ENCODE measurements at regions not wholly inside any gene's neighbourhood (a gene's known extent, or its start where the extent isn't known, plus 50 kb on each side); places are given as distances from the start of the nearest gene placed in this dataset.

GRCh38 chr4:170651786-170652185, 562.0 kb upstream of the AADAT start:
- Mint-ChIP-seq H3K4me1 (ENCODE audit: low read depth) (no peaks in the 10 kb centered on the region), H3K27ac (no peak overlapping the region), H3K36me3 (ENCODE audit: low read depth) (peaks cover 3% of the 10 kb centered on the region; the same call in 1 of the 2 replicates), H3K27me3 (ENCODE audit: insufficient read depth) (no peaks in the 10 kb centered on the region), H3K9me3 (peaks cover 45% of the 10 kb centered on the region), H3K4me3 (no peak overlapping the region)
- TF ChIP-seq CTCF (IDR thresholded peaks at IDR 0.05) = no peak
- DNase-seq = no peak

GRCh38 chr4:170627418-170627817, 537.7 kb upstream of the AADAT start:
- H3K4me1 Mint-ChIP-seq (ENCODE audit: low read depth) = no peaks in the 10 kb centered on the region
- H3K9me3 Mint-ChIP-seq = peaks cover 45% of the 10 kb centered on the region
- 0 out of 2 replicates have a peak, but pooled peaks cover 13% of the 10 kb centered on the region for H3K36me3 Mint-ChIP-seq (ENCODE audit: low read depth)
- H3K4me3 Mint-ChIP-seq = no peak overlapping the region
- DNase-seq = no peak
- no peak overlapping the region for H3K27ac Mint-ChIP-seq
- H3K27me3 Mint-ChIP-seq (ENCODE audit: insufficient read depth) = no peaks in the 10 kb centered on the region
- no peak for TF ChIP-seq CTCF (IDR thresholded peaks at IDR 0.05)

GRCh38 chr4:170623899-170624298, 534.1 kb upstream of the AADAT start:
- Mint-ChIP-seq H3K4me1 (ENCODE audit: low read depth) (no peaks in the 10 kb centered on the region), H3K9me3 (peaks cover 22% of the 10 kb centered on the region), H3K4me3 (no peak overlapping the region), H3K27ac (no peak overlapping the region), H3K36me3 (ENCODE audit: low read depth) (no peaks in the 10 kb centered on the region), H3K27me3 (ENCODE audit: insufficient read depth) (no peaks in the 10 kb centered on the region)
- no peak for TF ChIP-seq CTCF (IDR thresholded peaks at IDR 0.05)
- DNase-seq = no peak

GRCh38 chr4:170610434-170610833, 520.7 kb upstream of the AADAT start:
- Mint-ChIP-seq H3K36me3 (ENCODE audit: low read depth) (no peaks in the 10 kb centered on the region), H3K27me3 (ENCODE audit: insufficient read depth) (no peaks in the 10 kb centered on the region), H3K4me1 (ENCODE audit: low read depth) (no peaks in the 10 kb centered on the region), H3K9me3 (peaks cover 36% of the 10 kb centered on the region), H3K27ac (no peak overlapping the region), H3K4me3 (no peak overlapping the region)
- TF ChIP-seq CTCF (IDR thresholded peaks at IDR 0.05) = no peak
- DNase-seq = no peak

GRCh38 chr4:170599894-170600293, 510.1 kb upstream of the AADAT start:
- no peak for TF ChIP-seq CTCF (IDR thresholded peaks at IDR 0.05)
- Mint-ChIP-seq H3K4me3 (no peak overlapping the region), H3K27ac (no peak overlapping the region), H3K36me3 (ENCODE audit: low read depth) (no peaks in the 10 kb centered on the region), H3K4me1 (ENCODE audit: low read depth) (no peaks in the 10 kb centered on the region), H3K27me3 (ENCODE audit: insufficient read depth) (no peaks in the 10 kb centered on the region), H3K9me3 (peaks cover 48% of the 10 kb centered on the region)
- no peak for DNase-seq

GRCh38 chr4:170591076-170591475, 501.3 kb upstream of the AADAT start:
- Mint-ChIP-seq H3K27me3 (ENCODE audit: insufficient read depth) (no peaks in the 10 kb centered on the region), H3K9me3 (peaks cover 42% of the 10 kb centered on the region), H3K36me3 (ENCODE audit: low read depth) (no peaks in the 10 kb centered on the region), H3K4me1 (ENCODE audit: low read depth) (no peaks in the 10 kb centered on the region), H3K4me3 (no peak overlapping the region), H3K27ac (no peak overlapping the region)
- no peak for TF ChIP-seq CTCF (IDR thresholded peaks at IDR 0.05)
- no peak for DNase-seq

Data from HFFc6 (cell line).